GM21529 (cell line): ENCODE measurements at regions not wholly inside any gene's neighbourhood (a gene's known extent, or its start where the extent isn't known, plus 50 kb on each side); places are given as distances from the start of the nearest gene placed in this dataset.

ENCODE experiments used
- ATAC-seq: cut with Tn5 transposase; IDR thresholded peaks from one replicate; pipeline ENCODE4 v1.9.1; 2021; ENCODE audit not compliant: unreplicated experiment

DNA sequence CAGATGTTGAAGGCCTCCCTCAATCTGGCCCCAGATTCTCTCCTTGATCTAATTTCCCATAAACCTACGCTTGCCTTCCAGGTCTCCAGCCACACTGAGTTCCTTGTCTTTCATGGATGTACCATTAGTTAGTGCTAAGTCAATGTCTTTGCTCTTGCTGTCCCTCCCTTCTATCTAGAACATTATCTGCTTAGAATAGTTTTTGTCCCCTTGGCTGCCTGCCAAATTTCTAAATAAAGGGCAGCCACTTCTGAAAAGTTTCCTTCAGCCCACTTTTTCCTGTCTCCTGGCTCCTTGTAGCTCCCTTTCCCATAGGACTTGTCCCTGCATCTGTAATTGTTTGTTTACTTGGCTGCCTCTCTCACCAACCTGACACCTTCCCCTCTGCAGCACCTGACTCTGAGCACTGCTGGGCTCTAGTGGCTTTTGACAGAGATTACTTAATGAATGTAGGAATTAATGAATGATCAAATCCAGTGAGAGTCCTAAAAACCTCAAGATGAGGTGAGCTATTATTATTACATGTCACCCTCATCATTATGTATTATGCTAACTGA lies 58.3 kb downstream of the CXCL12 start:
- ATAC-seq, result no peak

DNA sequence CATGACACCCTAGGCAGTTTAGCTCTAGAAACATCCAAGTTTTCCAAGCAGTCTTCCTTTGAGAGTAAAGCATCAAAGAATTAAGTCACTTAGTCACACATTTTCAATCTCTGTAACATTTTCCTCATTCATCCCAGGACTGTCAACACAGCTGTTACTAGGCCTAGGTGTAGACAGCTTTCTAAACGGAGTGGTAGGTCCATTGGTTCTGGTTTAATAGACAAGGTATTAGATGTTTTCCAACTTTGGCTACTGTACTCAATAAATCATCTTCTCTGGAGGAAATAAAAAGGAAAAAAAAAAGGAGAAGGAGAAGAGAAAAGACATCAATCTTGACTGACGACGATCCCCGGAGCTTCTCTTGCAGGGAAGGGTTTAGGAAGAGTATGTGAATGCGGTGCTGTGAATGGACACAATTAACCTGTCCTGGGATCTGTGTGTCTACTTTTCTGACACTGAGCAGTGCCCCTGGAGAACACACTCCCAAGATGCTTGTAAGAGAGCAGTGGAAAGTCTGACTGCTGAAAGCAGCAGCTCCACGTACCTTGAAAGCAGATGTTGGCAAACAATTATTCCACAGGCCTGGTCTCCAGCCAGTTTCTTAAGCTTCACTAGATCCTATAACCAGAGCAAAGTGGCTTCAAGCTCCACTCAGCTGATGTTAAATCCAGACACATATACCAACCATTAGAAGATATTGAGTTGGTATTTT lies 59.1 kb downstream of the CXCL12 start:
- ATAC-seq, result no peak

- no peak for ATAC-seq
Observed at GRCh38 chr10:44325157-44325556, 59.7 kb downstream of the CXCL12 start.

GRCh38 chr10:44323838-44324237 lies 61.1 kb downstream of the CXCL12 start:
- no peak for ATAC-seq

- ATAC-seq, result no peak
Observed at GRCh38 chr10:44322137-44322536, 62.8 kb downstream of the CXCL12 start.

- ATAC-seq, result no peak
Observed at GRCh38 chr10:44320756-44321155, 64.1 kb downstream of the CXCL12 start.

DNA sequence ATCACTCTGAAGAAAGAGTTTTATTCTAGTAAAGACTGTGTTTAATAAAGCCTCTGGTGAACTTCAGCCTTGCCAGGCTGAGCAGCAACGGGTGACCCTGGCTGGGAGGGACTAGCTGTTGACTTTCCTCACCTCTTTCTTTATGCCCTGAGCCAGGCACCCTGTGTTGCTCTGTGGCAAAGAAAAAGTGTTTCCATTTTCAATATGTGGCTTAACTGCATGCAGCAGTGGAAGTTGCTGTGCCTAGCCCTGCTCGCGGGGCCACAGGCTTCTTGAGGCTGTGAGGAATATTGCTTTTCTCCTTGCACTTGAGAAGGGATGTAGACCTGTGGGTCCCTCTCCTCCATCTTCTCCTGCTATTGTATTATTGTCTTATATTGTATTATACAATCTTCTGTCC lies 67.0 kb downstream of the CXCL12 start:
- no peak for ATAC-seq

DNA sequence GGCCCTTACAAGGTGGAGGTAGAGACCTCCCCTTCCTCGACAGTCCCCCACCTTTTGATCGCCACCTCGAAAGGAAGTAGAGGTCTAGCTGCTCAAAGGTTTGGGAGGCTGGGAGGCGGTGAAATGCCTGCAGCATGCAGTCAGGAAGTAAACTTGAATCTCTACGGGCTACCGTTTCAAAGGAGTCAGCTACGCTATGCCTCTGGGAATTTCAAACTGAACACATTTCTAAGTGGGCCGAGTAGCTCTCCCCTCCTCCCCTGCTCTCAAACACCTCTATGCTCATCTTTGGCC lies 68.0 kb downstream of the CXCL12 start:
- ATAC-seq, result no peak

- ATAC-seq, result no peak
Observed at GRCh38 chr10:44316187-44316921, 68.5 kb downstream of the CXCL12 start.

DNA sequence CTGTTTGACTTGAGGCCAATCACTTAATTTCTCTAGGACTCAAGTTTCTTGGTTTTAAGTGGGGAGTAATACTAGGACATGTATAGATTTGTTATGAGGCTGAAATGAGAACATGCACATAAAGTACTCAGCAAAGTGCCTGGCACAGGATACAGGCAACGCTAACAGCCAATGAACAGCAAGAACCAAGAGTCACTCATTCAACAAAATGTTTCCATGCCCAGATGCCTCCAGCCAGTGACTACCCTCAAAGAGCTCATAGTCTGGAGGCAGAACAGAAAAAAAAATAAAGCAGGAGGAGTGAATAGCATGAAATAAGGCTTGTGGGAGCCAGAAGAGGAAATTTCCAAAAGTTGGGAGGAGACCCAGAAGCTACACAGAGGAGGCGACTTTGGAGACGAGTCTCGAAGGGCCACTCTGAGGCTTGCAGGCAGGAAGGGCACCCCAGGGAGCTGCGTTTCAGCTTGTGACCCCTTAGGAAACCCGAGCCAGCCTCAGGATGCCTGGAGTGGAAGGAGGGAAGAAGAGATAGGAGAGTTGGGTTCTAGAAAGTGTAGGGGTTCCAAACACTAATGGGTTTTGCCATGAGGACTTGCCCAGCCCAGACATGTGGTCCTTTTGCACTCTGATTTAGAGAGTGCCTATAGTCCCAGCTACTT lies 70.0 kb downstream of the CXCL12 start:
- no peak for ATAC-seq

DNA sequence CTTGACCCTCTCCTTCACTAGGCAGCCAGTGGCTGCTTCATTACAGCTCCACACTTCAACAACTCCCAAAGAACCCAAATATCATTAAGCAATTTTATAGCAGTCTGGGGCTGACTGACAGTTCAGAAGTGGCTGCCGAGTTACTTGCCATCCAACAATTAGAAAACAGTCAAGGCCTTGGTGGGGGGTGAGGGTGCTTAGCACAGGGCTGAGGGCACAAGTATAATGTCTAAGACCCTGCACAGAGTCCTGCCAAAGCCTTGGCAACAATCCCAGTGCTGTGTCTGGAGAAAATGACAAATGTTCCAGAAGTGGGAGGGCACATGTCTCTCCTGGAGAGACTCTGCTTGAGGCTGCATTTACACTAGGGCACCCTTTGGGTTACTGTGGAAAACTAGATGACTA lies 71.1 kb downstream of the CXCL12 start:
- no peak for ATAC-seq

DNA sequence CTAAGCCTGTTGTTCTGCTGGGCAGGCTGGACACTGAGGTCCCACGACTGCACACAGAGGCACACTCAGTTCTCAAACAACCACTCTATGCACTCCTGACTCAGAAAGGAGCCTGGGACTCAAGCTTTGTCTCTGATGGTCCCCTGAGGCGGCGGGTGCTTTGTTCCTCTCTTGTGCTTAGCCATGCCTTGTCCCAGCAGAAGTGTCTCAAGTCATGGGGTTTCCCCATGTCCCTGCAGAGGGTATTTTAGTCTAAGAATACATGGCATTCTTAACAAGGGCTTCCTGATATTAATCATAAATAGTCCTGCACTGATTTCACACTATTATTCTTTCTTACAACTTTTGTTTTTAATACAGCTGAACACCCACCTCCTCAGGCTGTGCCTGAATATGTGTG lies 72.5 kb downstream of the CXCL12 start:
- ATAC-seq, result peak; percentile 25

DNA sequence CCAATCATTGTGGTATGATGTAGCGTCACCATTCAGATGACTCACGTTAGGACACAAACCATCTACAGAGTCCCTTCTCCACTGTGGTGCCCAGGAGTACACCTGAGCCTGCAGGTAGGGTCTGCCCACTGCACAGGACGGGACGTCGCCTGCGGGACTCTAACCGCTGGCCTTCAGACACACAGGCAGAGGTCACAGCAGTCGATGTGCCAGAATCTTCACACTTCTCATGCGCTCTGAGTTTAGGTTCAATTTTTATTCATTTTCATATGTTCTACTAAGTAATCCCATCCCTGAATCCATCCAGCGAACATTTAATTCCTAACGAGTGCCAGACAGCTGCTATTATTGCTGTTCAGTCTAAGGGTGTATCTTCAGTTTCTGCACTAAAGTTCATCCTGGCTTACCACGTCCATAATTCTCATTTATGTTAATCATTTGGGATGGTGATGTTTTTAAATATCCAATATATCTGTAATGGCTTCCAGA lies 73.3 kb downstream of the CXCL12 start:
- ATAC-seq, result no peak

DNA sequence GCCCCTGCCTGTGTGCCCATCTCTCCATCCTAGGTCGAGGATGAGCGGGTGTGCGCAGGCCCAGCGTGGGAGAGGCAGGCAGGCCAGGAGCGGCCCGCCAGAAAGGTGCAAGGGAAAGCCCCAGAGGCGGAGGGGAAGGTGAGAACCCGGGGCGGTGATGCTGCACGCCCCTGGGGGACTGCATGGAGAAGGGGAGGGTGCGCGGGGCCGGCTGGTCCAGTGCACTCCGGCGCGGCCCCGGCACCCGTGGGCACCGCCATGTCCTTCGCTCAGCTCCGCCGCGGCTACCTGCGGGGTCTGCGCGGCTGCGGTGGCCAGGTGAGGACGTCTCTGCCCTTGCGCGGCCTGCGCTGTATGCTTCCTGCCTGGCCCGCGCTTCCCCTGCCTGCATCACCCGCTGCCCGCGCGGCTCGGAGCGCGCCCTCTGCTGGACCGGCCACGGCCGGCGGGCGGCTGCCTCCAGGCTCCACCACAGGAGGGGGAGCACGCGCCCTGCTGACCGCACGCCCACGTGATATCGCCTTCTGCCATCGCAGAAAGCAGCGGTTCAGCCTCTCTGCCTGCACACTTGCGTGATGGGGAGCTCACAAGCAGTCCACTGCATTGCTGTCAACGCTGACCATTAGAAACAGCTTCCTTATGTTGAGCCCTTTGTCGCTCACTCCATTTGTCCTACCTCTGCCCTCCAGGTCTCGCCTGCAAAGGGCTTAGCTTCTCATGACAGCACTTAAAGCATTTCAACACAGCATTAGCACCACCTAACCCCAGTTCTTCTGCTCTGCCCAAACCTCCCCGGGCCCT lies 73.9 kb downstream of the CXCL12 start:
- peak; percentile 88 for ATAC-seq

- no peak for ATAC-seq
Observed at GRCh38 chr10:44309939-44310761, 74.7 kb downstream of the CXCL12 start.

- ATAC-seq, result no peak
Observed at GRCh38 chr10:44309361-44309760, 75.5 kb downstream of the CXCL12 start.

DNA sequence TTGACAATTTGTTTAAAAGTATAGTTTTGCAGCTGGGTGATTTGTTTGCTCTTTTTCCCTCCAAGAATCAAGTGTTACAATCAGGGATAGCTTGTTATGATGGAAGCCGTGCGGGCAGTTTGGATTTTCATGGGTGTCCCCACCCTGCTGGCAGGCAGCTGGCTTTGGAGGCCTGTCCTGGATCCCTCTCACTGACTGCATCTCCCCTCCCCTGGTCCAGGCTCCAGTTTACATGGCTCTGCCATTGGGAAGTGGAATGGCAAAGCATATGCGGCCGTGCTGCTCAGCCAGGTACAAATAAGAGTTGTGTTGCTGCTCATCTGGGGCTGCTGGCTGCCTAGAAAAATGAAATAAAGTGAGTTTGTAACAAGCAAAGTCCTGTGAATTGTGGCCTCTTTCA lies 76.0 kb downstream of the CXCL12 start:
- no peak for ATAC-seq

GRCh38 chr10:44307691-44308090 lies 77.2 kb downstream of the CXCL12 start:
- peak; percentile 33 for ATAC-seq

GRCh38 chr10:44306762-44307161 lies 78.1 kb downstream of the CXCL12 start:
- no peak for ATAC-seq

GRCh38 chr10:44306147-44306710 lies 78.7 kb downstream of the CXCL12 start:
- no peak for ATAC-seq
